Activated effector memory CD4-positive, alpha-beta T cell treated with anti-CD3 and anti-CD28 coated beads, Interleukin-2, amount 50 U/mL, for 16 hours (primary cell): ENCODE measurements at regions not wholly inside any gene's neighbourhood (a gene's known extent, or its start where the extent isn't known, plus 50 kb on each side); places are given as distances from the start of the nearest gene placed in this dataset.

ENCODE experiments used
- DNase-seq: peaks from one replicate; pipeline ENCODE4 v3.0.0-alpha.2; 2020

DNA sequence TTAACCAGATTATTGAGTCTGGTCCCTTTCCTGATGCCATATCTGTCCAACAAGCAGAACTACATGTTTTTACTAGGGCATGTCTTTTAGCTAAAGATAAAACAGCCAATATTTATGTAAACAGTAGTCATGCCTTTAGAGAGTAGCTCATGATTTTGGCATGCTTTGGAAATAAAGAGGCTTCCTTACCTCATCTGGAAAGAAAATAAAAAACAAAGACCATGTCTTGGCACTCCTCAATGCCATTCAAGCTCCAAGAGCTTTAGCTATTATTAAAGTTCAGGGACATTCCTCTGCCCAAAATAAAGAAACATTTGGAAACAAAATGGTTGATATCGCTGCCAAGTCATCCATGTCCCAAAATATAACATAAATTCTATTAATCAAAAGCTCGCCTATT is 202.4 kb downstream of the URB2 start:
- DNase-seq = no peak

DNA sequence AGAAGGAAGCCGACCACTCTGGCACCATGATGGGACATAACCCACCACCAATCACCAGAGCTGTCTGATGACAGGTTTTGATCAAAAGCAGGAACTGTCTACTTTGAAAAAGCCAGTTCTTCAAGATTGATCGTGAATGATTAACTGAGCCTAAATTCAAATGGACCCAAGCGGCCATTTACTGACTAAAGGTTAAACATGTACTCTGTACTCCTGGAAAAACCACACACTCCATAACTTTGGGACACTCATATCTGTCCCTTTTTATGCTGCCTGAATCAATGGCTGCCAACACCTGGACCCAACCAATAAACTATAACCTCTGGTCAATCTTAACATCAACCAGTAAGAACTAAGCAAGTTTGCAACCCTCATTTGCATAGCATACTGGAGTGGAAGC is 206.6 kb downstream of the URB2 start:
- no peak for DNase-seq

- DNase-seq = no peak
Observed at GRCh38 chr1:229834230-229834629, 208.2 kb downstream of the URB2 start.

GRCh38 chr1:229835226-229835625 is 209.2 kb downstream of the URB2 start:
- no peak for DNase-seq

DNA sequence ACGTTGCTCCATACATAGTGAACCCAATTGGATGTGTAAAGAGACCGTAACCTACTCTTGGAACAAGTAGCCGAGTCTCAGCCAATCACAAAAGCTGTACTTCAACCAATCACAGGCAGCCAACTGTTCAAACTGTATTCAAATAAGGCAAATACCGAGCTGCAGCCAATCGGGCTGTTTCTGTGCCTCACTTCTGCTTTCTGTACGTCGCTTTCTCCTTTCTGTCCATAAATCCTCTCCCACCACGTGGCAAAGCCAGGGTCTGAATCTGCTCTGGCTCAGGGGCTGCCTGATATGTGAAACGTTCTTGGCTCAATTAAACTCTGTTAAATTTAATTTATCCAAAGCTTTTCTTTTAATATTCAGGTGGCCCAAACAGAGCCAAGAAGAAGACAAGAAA is 210.3 kb downstream of the URB2 start:
- no peak for DNase-seq

GRCh38 chr1:229838204-229838603 is 212.2 kb downstream of the URB2 start:
- no peak for DNase-seq

DNA sequence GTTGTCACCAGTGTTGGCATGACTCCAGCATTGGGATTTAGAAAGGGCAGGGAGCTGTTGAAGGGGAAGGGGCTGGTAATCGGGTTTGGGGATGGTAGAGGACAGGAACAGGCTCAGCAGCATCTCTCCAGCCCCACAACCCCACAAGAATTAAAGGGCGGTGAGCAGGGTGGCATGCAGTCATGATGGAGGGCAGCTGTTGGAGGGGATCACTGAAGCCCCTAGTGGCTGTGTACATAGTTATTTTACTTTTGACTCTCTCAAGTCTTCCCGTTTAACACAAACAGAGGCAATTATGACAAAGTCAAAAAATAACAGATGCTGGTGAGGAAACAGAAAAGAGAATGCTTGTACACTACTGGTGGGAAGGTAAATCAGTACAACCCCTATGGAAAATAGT is 213.8 kb downstream of the URB2 start:
- no peak for DNase-seq

- no peak for DNase-seq
Observed at GRCh38 chr1:229841230-229841629, 215.2 kb downstream of the URB2 start.

GRCh38 chr1:229842302-229843255 is 216.5 kb downstream of the URB2 start:
- no peak for DNase-seq

DNA sequence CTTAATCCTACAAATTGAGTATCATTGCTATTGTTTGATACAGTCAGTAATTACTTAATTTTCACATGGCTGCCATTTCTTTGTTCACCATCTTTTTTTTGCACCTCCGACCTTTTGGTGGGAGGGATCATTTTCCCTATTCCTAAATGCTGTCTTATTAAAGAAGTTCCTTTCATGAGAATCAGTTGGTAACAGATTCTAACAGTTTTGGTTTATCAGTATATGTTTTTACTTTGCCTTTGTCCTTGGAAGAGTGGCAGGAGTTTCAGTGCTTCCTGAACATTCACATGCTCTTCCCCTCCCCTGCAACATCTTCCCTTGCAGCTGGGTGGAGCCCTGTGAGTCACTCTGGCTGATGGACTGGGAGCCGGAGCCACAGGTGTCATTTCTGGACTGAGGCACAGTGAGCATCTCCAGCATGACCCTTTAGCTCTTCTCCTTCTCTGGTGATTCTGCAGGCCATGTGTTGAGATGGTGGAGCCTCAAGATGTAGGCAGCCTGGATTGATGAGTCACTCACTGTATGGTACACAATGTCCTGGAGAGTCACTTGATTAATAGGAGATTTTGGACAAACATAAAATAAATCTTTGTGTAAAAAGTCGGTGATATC is 217.7 kb downstream of the URB2 start:
- DNase-seq = no peak

GRCh38 chr1:229844675-229845074 is 218.6 kb downstream of the URB2 start:
- no peak for DNase-seq

GRCh38 chr1:229845410-229846138 is 219.5 kb downstream of the URB2 start:
- no peak for DNase-seq

DNA sequence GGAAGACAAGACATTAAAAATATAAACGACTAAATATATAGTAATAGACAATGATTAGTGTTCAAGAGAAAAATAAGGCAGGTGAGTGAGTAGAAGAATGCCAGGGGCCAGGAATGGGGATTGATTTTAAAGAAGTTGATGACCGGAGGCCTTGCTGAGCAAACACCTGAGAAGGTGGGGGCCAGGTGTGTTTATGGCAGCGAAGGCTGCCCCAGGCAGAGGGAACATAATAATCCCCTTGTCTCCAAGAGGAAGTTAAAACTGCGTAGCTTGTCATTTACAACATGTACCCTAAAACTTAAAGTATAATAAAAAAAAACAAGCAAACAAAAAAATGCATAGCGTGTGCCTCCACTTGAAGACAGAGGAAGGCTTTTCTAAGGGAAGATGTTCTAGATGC is 220.3 kb downstream of the URB2 start:
- DNase-seq = no peak

GRCh38 chr1:229848752-229849677 is 218.0 kb upstream of the GALNT2 start:
- no peak for DNase-seq

GRCh38 chr1:229851511-229851910 is 215.5 kb upstream of the GALNT2 start:
- DNase-seq = no peak

- DNase-seq = no peak
Observed at GRCh38 chr1:229853751-229854150, 213.3 kb upstream of the GALNT2 start.

GRCh38 chr1:229854620-229855019 is 212.4 kb upstream of the GALNT2 start:
- no peak for DNase-seq

- no peak for DNase-seq
Observed at GRCh38 chr1:229856009-229856650, 210.9 kb upstream of the GALNT2 start.

DNA sequence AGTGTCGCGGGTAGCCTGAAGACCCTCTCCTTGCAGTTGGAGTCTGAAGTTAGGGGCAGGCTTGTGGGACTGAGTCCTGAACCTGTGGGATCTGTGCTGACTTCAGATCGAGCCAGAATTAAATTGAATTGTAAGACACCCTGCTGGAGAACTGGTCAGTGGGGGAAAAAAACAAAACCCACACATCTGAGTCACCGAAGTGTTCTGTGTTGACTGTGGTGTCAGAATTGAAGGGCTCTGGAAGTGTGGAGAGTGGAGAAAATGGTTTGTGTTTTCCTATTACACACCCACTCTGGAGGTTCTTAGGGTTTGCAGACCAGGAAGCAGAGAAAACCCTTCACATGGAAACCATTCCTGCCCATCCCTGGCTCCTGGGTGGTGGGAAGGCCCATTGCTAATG is 209.5 kb upstream of the GALNT2 start:
- no peak for DNase-seq

DNA sequence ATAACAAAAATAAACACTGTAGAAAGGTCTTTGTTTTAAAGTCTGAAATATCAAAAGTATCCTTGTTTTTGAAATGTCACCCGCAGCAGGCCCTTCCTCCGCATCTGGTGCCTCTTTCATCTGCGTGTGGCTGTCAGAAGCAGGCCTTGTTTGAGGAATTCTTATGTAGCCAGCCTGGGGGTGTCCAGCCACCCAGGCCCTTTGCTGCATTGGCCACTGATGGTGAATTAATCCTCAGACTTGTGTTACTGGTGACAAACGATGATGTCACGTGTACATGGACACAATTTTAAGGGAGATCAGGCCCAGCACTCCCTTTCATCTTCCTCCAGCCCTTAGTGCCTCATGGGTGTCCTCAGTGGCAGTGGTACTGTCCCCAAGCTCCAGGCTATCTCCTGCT is 208.0 kb upstream of the GALNT2 start:
- no peak for DNase-seq

DNA sequence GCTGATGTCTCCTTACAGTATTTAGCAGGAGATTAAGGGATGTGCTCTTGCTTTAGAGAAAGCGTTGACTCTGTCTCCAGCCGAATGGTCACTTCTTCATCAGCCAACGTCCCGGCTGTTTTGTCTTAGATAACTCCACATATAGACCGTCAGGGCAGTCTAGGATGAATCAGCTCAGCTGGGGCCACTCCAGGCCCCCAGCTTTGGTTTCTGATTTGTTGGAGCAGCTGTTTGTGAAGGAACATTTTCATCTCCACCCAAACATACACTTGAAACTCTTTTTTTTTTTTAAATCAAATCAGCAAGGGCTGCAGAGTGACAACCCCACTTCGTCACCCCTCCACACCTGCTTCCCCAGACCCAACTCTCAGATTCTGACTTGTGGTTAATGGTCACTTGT is 206.1 kb upstream of the GALNT2 start:
- DNase-seq = no peak
